Fibroblast of lung (primary cell): ENCODE measurements at regions not wholly inside any gene's neighbourhood (a gene's known extent, or its start where the extent isn't known, plus 50 kb on each side); places are given as distances from the start of the nearest gene placed in this dataset.

Experiments
- EZH2 ChIP-seq: IDR thresholded peaks from 2 replicates; pipeline ENCODE4 v1.5.1; 2012; ENCODE audit warnings: low read length, control low read depth, mild to moderate bottlenecking; ENCODE audit errors: missing control alignments
- TF ChIP-seq, protein P1 (sequence below), 2 donors: IDR thresholded peaks in 1 of 2; conservative IDR thresholded peaks in 1 of 2; 1 replicate in 1 of 2; 2 replicates in 1 of 2; pipeline ENCODE4 v1.5.1; 2011 to 2012; ENCODE audit warnings: low read length in 2 of 2, control low read depth in 1 of 2, inconsistent platforms in 1 of 2, low read depth in 1 of 2, mild to moderate bottlenecking in 1 of 2

DNA sequence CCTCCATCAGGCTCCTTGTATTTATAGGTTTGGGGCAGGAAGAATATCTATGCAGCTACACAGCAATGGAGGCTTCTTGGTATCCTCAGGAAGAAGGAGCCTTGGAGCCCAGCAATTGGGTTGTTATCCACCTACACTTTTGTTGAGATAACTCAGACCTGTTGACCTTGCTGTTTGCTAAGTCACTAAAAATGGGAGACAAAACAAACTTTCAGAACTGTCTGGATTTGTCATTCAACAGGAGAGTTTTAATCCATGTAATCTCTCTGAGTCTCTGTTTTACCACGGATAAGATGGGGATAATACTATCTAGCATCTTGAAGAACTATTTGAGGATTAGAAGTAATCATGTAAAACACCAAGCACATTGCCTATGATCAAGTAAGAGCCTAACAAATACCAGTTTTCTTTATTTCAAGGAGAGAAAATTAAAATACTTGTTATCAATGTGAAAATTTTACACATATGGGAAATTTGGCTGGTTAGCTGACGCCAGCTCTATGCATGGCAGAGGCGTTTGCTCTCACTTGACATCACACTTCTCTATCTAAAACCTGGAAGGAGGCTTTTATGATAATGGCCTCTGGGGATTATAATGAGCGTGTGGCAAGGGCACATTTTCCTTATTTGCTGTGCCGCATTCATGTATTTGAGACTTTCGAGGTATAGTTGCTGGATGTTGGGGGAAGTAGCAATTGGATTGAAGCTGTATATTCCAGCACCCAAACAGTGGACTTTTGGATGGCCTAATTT is 215.6 kb downstream of the PDCD6IP start:
- TF ChIP-seq, protein P1, sequence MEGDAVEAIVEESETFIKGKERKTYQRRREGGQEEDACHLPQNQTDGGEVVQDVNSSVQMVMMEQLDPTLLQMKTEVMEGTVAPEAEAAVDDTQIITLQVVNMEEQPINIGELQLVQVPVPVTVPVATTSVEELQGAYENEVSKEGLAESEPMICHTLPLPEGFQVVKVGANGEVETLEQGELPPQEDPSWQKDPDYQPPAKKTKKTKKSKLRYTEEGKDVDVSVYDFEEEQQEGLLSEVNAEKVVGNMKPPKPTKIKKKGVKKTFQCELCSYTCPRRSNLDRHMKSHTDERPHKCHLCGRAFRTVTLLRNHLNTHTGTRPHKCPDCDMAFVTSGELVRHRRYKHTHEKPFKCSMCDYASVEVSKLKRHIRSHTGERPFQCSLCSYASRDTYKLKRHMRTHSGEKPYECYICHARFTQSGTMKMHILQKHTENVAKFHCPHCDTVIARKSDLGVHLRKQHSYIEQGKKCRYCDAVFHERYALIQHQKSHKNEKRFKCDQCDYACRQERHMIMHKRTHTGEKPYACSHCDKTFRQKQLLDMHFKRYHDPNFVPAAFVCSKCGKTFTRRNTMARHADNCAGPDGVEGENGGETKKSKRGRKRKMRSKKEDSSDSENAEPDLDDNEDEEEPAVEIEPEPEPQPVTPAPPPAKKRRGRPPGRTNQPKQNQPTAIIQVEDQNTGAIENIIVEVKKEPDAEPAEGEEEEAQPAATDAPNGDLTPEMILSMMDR (conservative IDR thresholded peaks at IDR 0.05 in 1 of 2, IDR thresholded peaks at IDR 0.05 in 1 of 2; ENCODE audit: low read depth in 1 of 2, low read length in 2 of 2): no peak
- TF ChIP-seq EZH2: no peak
